Hepatocyte (in vitro differentiated cells): ENCODE measurements at regions not wholly inside any gene's neighbourhood (a gene's known extent, or its start where the extent isn't known, plus 50 kb on each side); places are given as distances from the start of the nearest gene placed in this dataset.

Source experiments
- DNase-seq: peaks from one replicate; pipeline ENCODE4 v3.0.0-alpha.2; 2016; ENCODE audit warnings: low spot score
- H2AFZ ChIP-seq: fragments of 200-600 bp; sonication (generic); 2 replicates; pipeline ENCODE4 v1.6.0; 2016; ENCODE audit warnings: antibody characterized with exemption, mild to moderate bottlenecking
- H3K27ac ChIP-seq: fragments of 200-600 bp; sonication (generic); 2 replicates; pipeline ENCODE4 v1.5.1; 2016; ENCODE audit warnings: mild to moderate bottlenecking
- H3K27me3 ChIP-seq: fragments of 200-600 bp; sonication (generic); 2 replicates; pipeline ENCODE4 v1.6.1; 2016
- H3K36me3 ChIP-seq: fragments of 200-600 bp; sonication (generic); replicated peaks from 2 replicates; pipeline ENCODE4 v1.5.1; 2016; ENCODE audit warnings: low read depth; ENCODE audit not compliant: insufficient read depth
- H3K4me1 ChIP-seq: fragments of 200-600 bp; sonication (generic); 2 replicates; pipeline ENCODE4 v1.5.1; 2016; ENCODE audit warnings: mild to moderate bottlenecking, moderate library complexity; ENCODE audit not compliant: insufficient read depth
- H3K4me2 ChIP-seq: fragments of 200-600 bp; sonication (generic); 2 replicates; pipeline ENCODE4 v1.6.0; 2016
- H3K4me3 ChIP-seq: fragments of 200-600 bp; sonication (generic); 2 replicates; pipeline ENCODE4 v1.5.1; 2016; ENCODE audit warnings: mild to moderate bottlenecking
- H3K79me2 ChIP-seq: fragments of 200-600 bp; sonication (generic); 2 replicates; pipeline ENCODE4 v1.6.0; 2017; ENCODE audit warnings: mild to moderate bottlenecking
- H3K9me2 ChIP-seq: fragments of 200-600 bp; sonication (generic); replicated peaks from 2 replicates; pipeline ENCODE4 v1.6.0; 2017; ENCODE audit warnings: mild to moderate bottlenecking; ENCODE audit not compliant: insufficient read depth
- H3K9me3 ChIP-seq: fragments of 200-600 bp; sonication (generic); 2 replicates; pipeline ENCODE4 v1.5.1; 2016; ENCODE audit warnings: low read depth, mild to moderate bottlenecking
- H4K20me1 ChIP-seq: fragments of 200-600 bp; sonication (generic); 2 replicates; pipeline ENCODE4 v1.6.0; 2016; ENCODE audit warnings: mild to moderate bottlenecking; ENCODE audit not compliant: insufficient read depth, poor library complexity, severe bottlenecking
- EZH2 ChIP-seq: fragments of 200-600 bp; sonication (generic); IDR thresholded peaks from 2 replicates; pipeline ENCODE4 v1.6.1; 2016; ENCODE audit warnings: antibody characterized with exemption, mild to moderate bottlenecking, borderline replicate concordance
- EZH2phosphoT487 ChIP-seq: fragments of 200-600 bp; sonication (generic); IDR thresholded peaks from one replicate; pipeline ENCODE4 v1.6.1; 2018; ENCODE audit warnings: antibody characterized with exemption, mild to moderate bottlenecking, low read depth, moderate library complexity; ENCODE audit not compliant: unreplicated experiment, severe bottlenecking
- WGBS: methylation state at CpG from one replicate; pipeline ENCODE4 v1.1.6; 2016; ENCODE audit warnings: low lambda C conversion rate; ENCODE audit errors: missing lambda C conversion rate; 5-methylcytosine and 5-hydroxymethylcytosine counted together
- TF ChIP-seq, protein P1 (sequence below): fragments of 200-600 bp; sonication (generic); IDR thresholded peaks from 2 replicates; pipeline ENCODE4 v1.5.1; 2016; ENCODE audit warnings: antibody characterized with exemption, mild to moderate bottlenecking; ENCODE audit not compliant: poor library complexity

DNA sequence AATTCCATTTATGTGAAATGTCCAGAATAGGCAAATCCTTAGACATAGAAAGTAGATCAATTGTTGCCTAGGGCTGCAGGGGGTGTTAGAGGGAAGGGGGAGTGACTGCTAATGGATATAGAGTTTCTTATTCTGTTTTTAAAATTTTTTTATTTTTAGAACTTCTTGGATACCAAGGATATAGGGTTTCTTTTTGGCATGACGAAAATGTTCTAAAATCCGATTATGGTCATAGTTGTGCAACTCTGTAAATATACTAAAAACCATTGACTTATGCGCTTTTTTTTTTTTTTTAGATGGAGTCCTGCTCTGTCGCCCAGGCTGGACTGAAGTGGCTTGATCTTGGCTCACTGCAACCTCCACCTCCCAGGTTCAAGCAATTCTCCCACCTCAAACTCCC is 125.2 kb upstream of the USP9X start:
- H4K20me1 ChIP-seq: no peaks in the 10 kb centered on the region
- no peak overlapping the region for H3K4me3 ChIP-seq
- no peak overlapping the region for H3K4me2 ChIP-seq
- no peak overlapping the region for H2AFZ ChIP-seq
- H3K9me3 ChIP-seq: no peaks in the 10 kb centered on the region
- no peaks in the 10 kb centered on the region for H3K4me1 ChIP-seq
- H3K79me2 ChIP-seq: no peaks in the 10 kb centered on the region
- no peak overlapping the region for H3K27ac ChIP-seq
- H3K9me2 ChIP-seq: no peaks in the 10 kb centered on the region
- WGBS: 94% methylated on average over 4 of the region's 4 CpGs
- DNase-seq: no peak
- TF ChIP-seq, protein P1, sequence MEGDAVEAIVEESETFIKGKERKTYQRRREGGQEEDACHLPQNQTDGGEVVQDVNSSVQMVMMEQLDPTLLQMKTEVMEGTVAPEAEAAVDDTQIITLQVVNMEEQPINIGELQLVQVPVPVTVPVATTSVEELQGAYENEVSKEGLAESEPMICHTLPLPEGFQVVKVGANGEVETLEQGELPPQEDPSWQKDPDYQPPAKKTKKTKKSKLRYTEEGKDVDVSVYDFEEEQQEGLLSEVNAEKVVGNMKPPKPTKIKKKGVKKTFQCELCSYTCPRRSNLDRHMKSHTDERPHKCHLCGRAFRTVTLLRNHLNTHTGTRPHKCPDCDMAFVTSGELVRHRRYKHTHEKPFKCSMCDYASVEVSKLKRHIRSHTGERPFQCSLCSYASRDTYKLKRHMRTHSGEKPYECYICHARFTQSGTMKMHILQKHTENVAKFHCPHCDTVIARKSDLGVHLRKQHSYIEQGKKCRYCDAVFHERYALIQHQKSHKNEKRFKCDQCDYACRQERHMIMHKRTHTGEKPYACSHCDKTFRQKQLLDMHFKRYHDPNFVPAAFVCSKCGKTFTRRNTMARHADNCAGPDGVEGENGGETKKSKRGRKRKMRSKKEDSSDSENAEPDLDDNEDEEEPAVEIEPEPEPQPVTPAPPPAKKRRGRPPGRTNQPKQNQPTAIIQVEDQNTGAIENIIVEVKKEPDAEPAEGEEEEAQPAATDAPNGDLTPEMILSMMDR: no peak
- no peak for TF ChIP-seq EZH2phosphoT487
- no peak for TF ChIP-seq EZH2
- H3K27me3 ChIP-seq: no peaks in the 10 kb centered on the region
- no peaks in the 10 kb centered on the region for H3K36me3 ChIP-seq

DNA sequence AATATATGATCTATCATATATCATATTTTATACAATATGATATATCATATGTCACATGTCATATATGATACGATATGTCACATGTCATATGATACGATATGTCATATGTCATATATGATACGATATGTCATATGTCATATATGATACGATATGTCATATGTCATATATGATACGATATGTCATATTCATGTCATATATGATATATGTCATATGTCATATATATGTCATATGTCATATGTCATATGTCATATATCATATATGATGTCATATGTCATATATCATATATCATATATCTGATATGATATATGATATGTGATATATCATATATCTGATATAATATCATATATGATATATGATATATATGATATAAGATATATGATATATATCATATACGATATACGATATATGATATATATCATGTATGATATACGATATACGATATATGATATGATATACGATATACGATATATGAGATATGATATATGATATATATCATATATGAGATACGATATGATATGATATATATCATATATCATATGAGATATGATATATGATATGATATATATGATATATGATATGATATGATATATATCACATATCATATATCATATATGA is 122.3 kb upstream of the USP9X start:
- Histone ChIP-seq H3K4me2 (no peak overlapping the region), H3K36me3 (no peaks in the 10 kb centered on the region), H2AFZ (no peak overlapping the region), H3K79me2 (no peaks in the 10 kb centered on the region), H3K27me3 (no peaks in the 10 kb centered on the region), H3K4me1 (no peaks in the 10 kb centered on the region), H3K9me2 (no peaks in the 10 kb centered on the region), H3K27ac (no peak overlapping the region), H3K9me3 (no peaks in the 10 kb centered on the region), H4K20me1 (no peaks in the 10 kb centered on the region), H3K4me3 (no peak overlapping the region)
- no peak for DNase-seq
- WGBS: 86% methylated on average over 12 of the region's 12 CpGs
- TF ChIP-seq EZH2phosphoT487 (no peak), EZH2 (no peak)
- TF ChIP-seq, protein P1: no peak

DNA sequence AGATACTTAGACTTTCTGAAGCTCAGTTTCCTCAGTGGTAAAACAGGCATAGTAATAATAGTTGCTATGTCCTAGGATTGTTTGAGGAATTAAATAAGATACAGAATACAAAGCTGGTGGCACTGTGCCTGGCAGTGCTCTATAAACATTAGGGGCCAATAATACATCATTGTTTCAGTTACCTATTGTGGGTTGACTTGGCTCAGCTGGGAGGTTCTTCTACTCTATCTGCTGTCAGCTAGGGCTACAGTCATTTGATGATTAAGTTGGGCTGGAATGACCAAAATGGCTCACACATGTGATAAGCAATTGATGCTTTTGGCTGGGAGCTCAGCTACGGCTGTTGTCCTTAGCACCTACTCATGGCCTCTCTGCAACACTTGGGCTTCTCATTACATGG is 121.2 kb upstream of the USP9X start:
- H2AFZ ChIP-seq: no peak overlapping the region
- H3K36me3 ChIP-seq: no peaks in the 10 kb centered on the region
- TF ChIP-seq, protein P1: no peak
- TF ChIP-seq EZH2: no peak
- H3K79me2 ChIP-seq: no peaks in the 10 kb centered on the region
- H4K20me1 ChIP-seq: no peaks in the 10 kb centered on the region
- H3K9me3 ChIP-seq: no peaks in the 10 kb centered on the region
- H3K4me1 ChIP-seq: no peaks in the 10 kb centered on the region
- H3K4me2 ChIP-seq: no peak overlapping the region
- no peaks in the 10 kb centered on the region for H3K27me3 ChIP-seq
- H3K4me3 ChIP-seq: no peak overlapping the region
- 89% methylated on average over 1 of the region's 1 CpG for WGBS
- DNase-seq: no peak
- H3K27ac ChIP-seq: no peak overlapping the region
- no peaks in the 10 kb centered on the region for H3K9me2 ChIP-seq
